Activated CD4-positive, alpha-beta memory T cell treated with anti-CD3 and anti-CD28 coated beads for 36 hours (primary cell): ENCODE measurements at regions not wholly inside any gene's neighbourhood (a gene's known extent, or its start where the extent isn't known, plus 50 kb on each side); places are given as distances from the start of the nearest gene placed in this dataset.

Experiments used
- CTCF ChIA-PET: fragments of 350-600 bp; sonication (Branson Sonifier 250); formaldehyde crosslinking; loops from one replicate; lab custom pipeline; 2021; ENCODE audit warnings: antibody characterized with exemption, inconsistent platforms; lab: Charles Lee
- POLR2A ChIA-PET: fragments of 350-600 bp; sonication (Branson Sonifier 250); formaldehyde crosslinking; loops from one replicate; lab custom pipeline; 2021; ENCODE audit warnings: antibody characterized with exemption; lab: Charles Lee
- DNase-seq: peaks from one replicate; pipeline ENCODE4 v3.0.0-alpha.2; 2020
- H3K27ac Mint-ChIP-seq: one replicate; pipeline ENCODE4 v1.8.0; 2021; ENCODE audit warnings: mixed read lengths
- H3K27me3 Mint-ChIP-seq: one replicate; pipeline ENCODE4 v1.8.0; 2021; ENCODE audit warnings: mixed read lengths
- H3K36me3 Mint-ChIP-seq: one replicate; pipeline ENCODE4 v1.8.0; 2021; ENCODE audit warnings: mixed read lengths
- H3K4me1 Mint-ChIP-seq: one replicate; pipeline ENCODE4 v1.8.0; 2021; ENCODE audit warnings: low read depth, mixed read lengths
- H3K4me3 Mint-ChIP-seq: one replicate; pipeline ENCODE4 v1.8.0; 2021; ENCODE audit warnings: mild to moderate bottlenecking, mixed read lengths
- H3K9me3 Mint-ChIP-seq: one replicate; pipeline ENCODE4 v1.8.0; 2021; ENCODE audit warnings: mixed read lengths
- intact Hi-C: fragments of 100-400 bp; cut with micrococcal nuclease; formaldehyde crosslinking; loops from one replicate; pipeline ENCODE4 v1.15.1; 2023

- POLR2A ChIA-PET, result no interaction called here
These were observed 661.5 kb upstream of the EPHA5 start for GRCh38 chr4:66331761-66332160.

GRCh38 chr4:66330125-66330524 lies 659.8 kb upstream of the EPHA5 start:
- no peak for DNase-seq
- H3K4me1 Mint-ChIP-seq, result no peaks in the 10 kb centered on the region
- H3K4me3 Mint-ChIP-seq, result no peak overlapping the region
- ChIA-PET CTCF (no interaction called here), POLR2A (no interaction called here)
- H3K27ac Mint-ChIP-seq, result no peak overlapping the region
- peaks cover 4% of the 10 kb centered on the region for H3K9me3 Mint-ChIP-seq
- no peaks in the 10 kb centered on the region for H3K36me3 Mint-ChIP-seq
- no peaks in the 10 kb centered on the region for H3K27me3 Mint-ChIP-seq
- intact Hi-C loops, result no loop called here

More at GRCh38 chr4:66331761-66332160, 661.5 kb upstream of the EPHA5 start:
- no peaks in the 10 kb centered on the region for H3K36me3 Mint-ChIP-seq
- no peak overlapping the region for H3K4me3 Mint-ChIP-seq
- CTCF ChIA-PET, result no interaction called here
- H3K9me3 Mint-ChIP-seq, result peaks cover 4% of the 10 kb centered on the region
- intact Hi-C loops, result no loop called here
- no peak for DNase-seq
- H3K4me1 Mint-ChIP-seq, result no peaks in the 10 kb centered on the region
- H3K27ac Mint-ChIP-seq, result no peak overlapping the region
- H3K27me3 Mint-ChIP-seq, result no peaks in the 10 kb centered on the region

- CTCF ChIA-PET, result no interaction called here
These were observed 658.7 kb upstream of the EPHA5 start for GRCh38 chr4:66328803-66329574.

GRCh38 chr4:66307641-66308438 lies 637.6 kb upstream of the EPHA5 start:
- DNase-seq, result no peak
- H3K36me3 Mint-ChIP-seq, result no peaks in the 10 kb centered on the region
- CTCF ChIA-PET, result no interaction called here
- no peak overlapping the region for H3K4me3 Mint-ChIP-seq
- H3K4me1 Mint-ChIP-seq, result no peaks in the 10 kb centered on the region
- intact Hi-C loops, result no loop called here
- no peak overlapping the region for H3K27ac Mint-ChIP-seq
- peaks cover 14% of the 10 kb centered on the region for H3K9me3 Mint-ChIP-seq
- H3K27me3 Mint-ChIP-seq, result no peaks in the 10 kb centered on the region
- POLR2A ChIA-PET, result no interaction called here

More at GRCh38 chr4:66328803-66329574, 658.7 kb upstream of the EPHA5 start:
- no peaks in the 10 kb centered on the region for H3K4me1 Mint-ChIP-seq
- DNase-seq, result no peak
- H3K9me3 Mint-ChIP-seq, result peaks cover 3% of the 10 kb centered on the region
- intact Hi-C loops, result no loop called here
- POLR2A ChIA-PET, result no interaction called here
- H3K27ac Mint-ChIP-seq, result no peak overlapping the region
- no peaks in the 10 kb centered on the region for H3K27me3 Mint-ChIP-seq
- H3K4me3 Mint-ChIP-seq, result no peak overlapping the region
- no peaks in the 10 kb centered on the region for H3K36me3 Mint-ChIP-seq

GRCh38 chr4:66300336-66300934 lies 630.1 kb upstream of the EPHA5 start:
- Mint-ChIP-seq H3K4me3 (no peak overlapping the region), H3K36me3 (no peaks in the 10 kb centered on the region), H3K9me3 (peaks cover 5% of the 10 kb centered on the region), H3K27ac (no peak overlapping the region), H3K4me1 (no peaks in the 10 kb centered on the region), H3K27me3 (no peaks in the 10 kb centered on the region)
- no peak for DNase-seq
- intact Hi-C loops, result no loop called here
- ChIA-PET CTCF (no interaction called here), POLR2A (no interaction called here)

- POLR2A ChIA-PET, result no interaction called here
- CTCF ChIA-PET, result no interaction called here
- no peak for DNase-seq
- H3K36me3 Mint-ChIP-seq, result no peaks in the 10 kb centered on the region
- no peaks in the 10 kb centered on the region for H3K4me1 Mint-ChIP-seq
- peaks cover 15% of the 10 kb centered on the region for H3K9me3 Mint-ChIP-seq
- H3K27me3 Mint-ChIP-seq, result no peaks in the 10 kb centered on the region
- intact Hi-C loops, result no loop called here
- H3K4me3 Mint-ChIP-seq, result no peak overlapping the region
- H3K27ac Mint-ChIP-seq, result no peak overlapping the region
These were observed 628.3 kb upstream of the EPHA5 start for GRCh38 chr4:66298569-66298968.

- ChIA-PET CTCF (interaction anchor here (0.7 kb wide), 1 partner anchor 53 kb away, joined by 3 read pairs; no protein-coding TSS in a partner anchor), POLR2A (no interaction called here)
- Mint-ChIP-seq H3K4me3 (no peak overlapping the region), H3K36me3 (no peaks in the 10 kb centered on the region), H3K9me3 (peaks cover 18% of the 10 kb centered on the region), H3K27me3 (no peaks in the 10 kb centered on the region), H3K27ac (no peak overlapping the region), H3K4me1 (no peaks in the 10 kb centered on the region)
- no peak for DNase-seq
- intact Hi-C loops, result no loop called here
These were observed 627.4 kb upstream of the EPHA5 start for GRCh38 chr4:66297703-66298102.

GRCh38 chr4:66294638-66295037 lies 624.3 kb upstream of the EPHA5 start:
- H3K27ac Mint-ChIP-seq, result no peak overlapping the region
- no peaks in the 10 kb centered on the region for H3K27me3 Mint-ChIP-seq
- peaks cover 21% of the 10 kb centered on the region for H3K9me3 Mint-ChIP-seq
- POLR2A ChIA-PET, result no interaction called here
- H3K4me1 Mint-ChIP-seq, result no peaks in the 10 kb centered on the region
- CTCF ChIA-PET, result no interaction called here
- no peak overlapping the region for H3K4me3 Mint-ChIP-seq
- no peak for DNase-seq
- H3K36me3 Mint-ChIP-seq, result no peaks in the 10 kb centered on the region
- intact Hi-C loops, result no loop called here

GRCh38 chr4:66284991-66285451 lies 614.7 kb upstream of the EPHA5 start:
- Mint-ChIP-seq H3K36me3 (no peaks in the 10 kb centered on the region), H3K4me1 (no peaks in the 10 kb centered on the region), H3K27ac (no peak overlapping the region), H3K9me3 (peaks cover 17% of the 10 kb centered on the region), H3K27me3 (no peaks in the 10 kb centered on the region), H3K4me3 (no peak overlapping the region)
- POLR2A ChIA-PET, result no interaction called here
- CTCF ChIA-PET, result no interaction called here
- DNase-seq, result no peak
- intact Hi-C loops, result no loop called here

- peaks cover 13% of the 10 kb centered on the region for H3K9me3 Mint-ChIP-seq
- no peak for DNase-seq
- ChIA-PET CTCF (no interaction called here), POLR2A (no interaction called here)
- intact Hi-C loops, result no loop called here
- H3K27me3 Mint-ChIP-seq, result no peaks in the 10 kb centered on the region
- H3K4me3 Mint-ChIP-seq, result no peak overlapping the region
- no peaks in the 10 kb centered on the region for H3K4me1 Mint-ChIP-seq
- no peaks in the 10 kb centered on the region for H3K36me3 Mint-ChIP-seq
- H3K27ac Mint-ChIP-seq, result no peak overlapping the region
These were observed 608.8 kb upstream of the EPHA5 start for GRCh38 chr4:66279084-66279483.

GRCh38 chr4:66275411-66276038 lies 605.2 kb upstream of the EPHA5 start:
- no peak overlapping the region for H3K27ac Mint-ChIP-seq
- POLR2A ChIA-PET, result no interaction called here
- H3K4me3 Mint-ChIP-seq, result no peak overlapping the region
- no peak for DNase-seq
- H3K27me3 Mint-ChIP-seq, result no peaks in the 10 kb centered on the region
- CTCF ChIA-PET, result no interaction called here
- H3K4me1 Mint-ChIP-seq, result no peaks in the 10 kb centered on the region
- peaks cover 19% of the 10 kb centered on the region for H3K9me3 Mint-ChIP-seq
- no peaks in the 10 kb centered on the region for H3K36me3 Mint-ChIP-seq
- intact Hi-C loops, result no loop called here

GRCh38 chr4:66273110-66273509 lies 602.8 kb upstream of the EPHA5 start:
- no peaks in the 10 kb centered on the region for H3K27me3 Mint-ChIP-seq
- POLR2A ChIA-PET, result no interaction called here
- CTCF ChIA-PET, result no interaction called here
- no peaks in the 10 kb centered on the region for H3K36me3 Mint-ChIP-seq
- no peak for DNase-seq
- no peaks in the 10 kb centered on the region for H3K4me1 Mint-ChIP-seq
- H3K9me3 Mint-ChIP-seq, result peaks cover 27% of the 10 kb centered on the region
- no peak overlapping the region for H3K4me3 Mint-ChIP-seq
- no peak overlapping the region for H3K27ac Mint-ChIP-seq
- intact Hi-C loops, result no loop called here
